ENCODE measurements at regions not wholly inside any gene's neighbourhood (a gene's known extent, or its start where the extent isn't known, plus 50 kb on each side); places are given as distances from the start of the nearest gene placed in this dataset.

DNA sequence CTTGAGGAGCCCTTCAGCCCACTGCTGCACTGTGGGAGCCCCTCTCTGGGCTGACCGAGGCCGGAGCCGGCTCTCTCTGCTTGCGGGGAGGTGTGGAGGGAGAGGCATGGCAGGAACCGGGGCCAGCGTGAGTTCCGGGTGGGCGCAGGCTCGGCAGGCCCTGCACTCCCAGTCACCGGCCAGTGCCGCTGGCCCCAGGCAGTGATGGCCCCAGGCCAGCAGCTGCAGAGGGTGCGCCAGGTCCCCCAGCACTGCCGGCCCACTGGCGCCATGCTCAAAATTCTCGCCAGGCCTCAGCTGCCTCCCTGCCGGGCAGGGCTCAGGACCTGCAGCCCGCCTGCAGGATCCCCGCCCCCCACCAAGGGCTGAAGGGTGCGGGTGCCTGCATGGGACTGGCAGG lies 128.4 kb upstream of the STARD3NL start:
- H3K4me3 ChIP-seq (ENCODE audit: low read length): no peak overlapping the region
- no peaks in the 10 kb centered on the region for H3K79me2 ChIP-seq (ENCODE audit: control insufficient read depth, low read length)
- H3K9me2 ChIP-seq (replicated peaks; ENCODE audit: control insufficient read depth, low read length): no peaks in the 10 kb centered on the region
- peaks cover 6% of the 10 kb centered on the region; the same call in 1 of the 2 replicates for H3K9me3 ChIP-seq (ENCODE audit: control insufficient read depth, insufficient read depth, low read length)
- H3K4me1 ChIP-seq (ENCODE audit: control insufficient read depth, low read length): no peaks in the 10 kb centered on the region
- no peaks in the 10 kb centered on the region for H3K36me3 ChIP-seq (ENCODE audit: control insufficient read depth, low read length)
- TF ChIP-seq, protein P1, sequence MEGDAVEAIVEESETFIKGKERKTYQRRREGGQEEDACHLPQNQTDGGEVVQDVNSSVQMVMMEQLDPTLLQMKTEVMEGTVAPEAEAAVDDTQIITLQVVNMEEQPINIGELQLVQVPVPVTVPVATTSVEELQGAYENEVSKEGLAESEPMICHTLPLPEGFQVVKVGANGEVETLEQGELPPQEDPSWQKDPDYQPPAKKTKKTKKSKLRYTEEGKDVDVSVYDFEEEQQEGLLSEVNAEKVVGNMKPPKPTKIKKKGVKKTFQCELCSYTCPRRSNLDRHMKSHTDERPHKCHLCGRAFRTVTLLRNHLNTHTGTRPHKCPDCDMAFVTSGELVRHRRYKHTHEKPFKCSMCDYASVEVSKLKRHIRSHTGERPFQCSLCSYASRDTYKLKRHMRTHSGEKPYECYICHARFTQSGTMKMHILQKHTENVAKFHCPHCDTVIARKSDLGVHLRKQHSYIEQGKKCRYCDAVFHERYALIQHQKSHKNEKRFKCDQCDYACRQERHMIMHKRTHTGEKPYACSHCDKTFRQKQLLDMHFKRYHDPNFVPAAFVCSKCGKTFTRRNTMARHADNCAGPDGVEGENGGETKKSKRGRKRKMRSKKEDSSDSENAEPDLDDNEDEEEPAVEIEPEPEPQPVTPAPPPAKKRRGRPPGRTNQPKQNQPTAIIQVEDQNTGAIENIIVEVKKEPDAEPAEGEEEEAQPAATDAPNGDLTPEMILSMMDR (IDR thresholded peaks at IDR 0.05; ENCODE audit: low read depth, low read length, poor library complexity, severe bottlenecking): no peak
- no peak for TF ChIP-seq EZH2phosphoT487 (IDR thresholded peaks at IDR 0.05; ENCODE audit: borderline replicate concordance, low read length)
- H3K27me3 ChIP-seq (ENCODE audit: control insufficient read depth, low read length): no peaks in the 10 kb centered on the region
- H3K4me2 ChIP-seq (ENCODE audit: low read length): no peak overlapping the region
- no peaks in the 10 kb centered on the region for H3F3A ChIP-seq (ENCODE audit: control insufficient read depth, insufficient read depth)
- no peaks in the 10 kb centered on the region for H4K20me1 ChIP-seq (ENCODE audit: control insufficient read depth, insufficient read depth, low read depth, low read length)
- H3K27ac ChIP-seq (ENCODE audit: low read depth, low read length): no peak overlapping the region

DNA sequence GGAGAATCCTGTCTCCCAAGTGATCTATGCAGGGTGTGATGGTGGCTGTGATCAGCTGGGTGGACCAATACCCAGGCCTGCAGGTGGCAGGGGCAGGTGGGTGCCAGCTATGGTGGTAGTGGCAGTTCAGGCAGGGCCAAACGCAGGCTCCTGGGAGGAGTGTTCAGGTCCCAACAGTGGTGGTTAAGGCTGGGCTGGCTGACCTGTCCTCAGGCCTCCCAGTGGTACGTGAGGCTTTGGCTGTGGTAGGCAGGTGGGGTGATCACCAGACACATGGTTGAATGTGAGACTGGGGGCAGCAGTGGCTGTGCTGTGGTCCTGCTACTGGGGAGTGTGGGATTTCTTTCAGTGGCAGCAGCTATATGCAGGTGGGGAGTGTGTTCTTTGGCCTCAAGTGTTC lies 126.7 kb upstream of the STARD3NL start:
- Histone ChIP-seq H3K36me3 (ENCODE audit: control insufficient read depth, low read length) (no peaks in the 10 kb centered on the region), H3K27me3 (ENCODE audit: control insufficient read depth, low read length) (no peaks in the 10 kb centered on the region), H3F3A (ENCODE audit: control insufficient read depth, insufficient read depth) (no peaks in the 10 kb centered on the region), H3K4me1 (ENCODE audit: control insufficient read depth, low read length) (no peaks in the 10 kb centered on the region), H4K20me1 (ENCODE audit: control insufficient read depth, insufficient read depth, low read depth, low read length) (no peaks in the 10 kb centered on the region), H3K27ac (ENCODE audit: low read depth, low read length) (no peak overlapping the region), H3K4me3 (ENCODE audit: low read length) (no peak overlapping the region), H3K79me2 (ENCODE audit: control insufficient read depth, low read length) (no peaks in the 10 kb centered on the region), H3K9me3 (ENCODE audit: control insufficient read depth, insufficient read depth, low read length) (peaks cover 6% of the 10 kb centered on the region; the same call in 1 of the 2 replicates), H3K9me2 (replicated peaks; ENCODE audit: control insufficient read depth, low read length) (no peaks in the 10 kb centered on the region), H3K4me2 (ENCODE audit: low read length) (no peak overlapping the region)
- no peak for TF ChIP-seq EZH2phosphoT487 (IDR thresholded peaks at IDR 0.05; ENCODE audit: borderline replicate concordance, low read length)
- TF ChIP-seq, protein P1 (IDR thresholded peaks at IDR 0.05; ENCODE audit: low read depth, low read length, poor library complexity, severe bottlenecking): no peak

DNA sequence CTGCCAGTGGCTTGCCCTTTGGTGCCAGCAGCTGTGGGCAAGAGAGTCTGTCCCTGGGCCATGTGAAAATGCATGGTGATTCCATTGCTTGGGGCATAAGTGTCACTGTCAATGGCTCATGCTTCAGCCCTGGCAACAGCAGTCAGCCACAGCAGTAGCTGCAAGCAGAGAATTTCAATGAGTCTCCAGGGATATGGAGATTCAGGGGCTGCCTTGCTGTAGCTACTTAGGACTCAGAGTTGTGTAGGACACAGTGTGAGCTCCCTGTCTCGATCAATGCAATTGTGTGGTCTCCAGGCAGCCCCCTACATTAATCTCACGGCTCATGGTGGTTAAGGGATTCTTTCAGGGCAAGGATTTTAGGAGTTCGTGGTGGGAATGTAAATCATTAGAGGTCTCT lies 126.3 kb upstream of the STARD3NL start:
- H3K79me2 ChIP-seq (ENCODE audit: control insufficient read depth, low read length): no peaks in the 10 kb centered on the region
- H3K9me2 ChIP-seq (replicated peaks; ENCODE audit: control insufficient read depth, low read length): no peaks in the 10 kb centered on the region
- H3K27ac ChIP-seq (ENCODE audit: low read depth, low read length): no peak overlapping the region
- TF ChIP-seq EZH2phosphoT487 (IDR thresholded peaks at IDR 0.05; ENCODE audit: borderline replicate concordance, low read length): no peak
- TF ChIP-seq, protein P1 (IDR thresholded peaks at IDR 0.05; ENCODE audit: low read depth, low read length, poor library complexity, severe bottlenecking): no peak
- no peak overlapping the region for H3K4me2 ChIP-seq (ENCODE audit: low read length)
- H4K20me1 ChIP-seq (ENCODE audit: control insufficient read depth, insufficient read depth, low read depth, low read length): no peaks in the 10 kb centered on the region
- H3K27me3 ChIP-seq (ENCODE audit: control insufficient read depth, low read length): no peaks in the 10 kb centered on the region
- H3F3A ChIP-seq (ENCODE audit: control insufficient read depth, insufficient read depth): no peaks in the 10 kb centered on the region
- peaks cover 6% of the 10 kb centered on the region; the same call in 1 of the 2 replicates for H3K9me3 ChIP-seq (ENCODE audit: control insufficient read depth, insufficient read depth, low read length)
- no peak overlapping the region for H3K4me3 ChIP-seq (ENCODE audit: low read length)
- no peaks in the 10 kb centered on the region for H3K4me1 ChIP-seq (ENCODE audit: control insufficient read depth, low read length)
- no peaks in the 10 kb centered on the region for H3K36me3 ChIP-seq (ENCODE audit: control insufficient read depth, low read length)

Measured in DOHH2 (cell line).